ENCODE measurements at regions not wholly inside any gene's neighbourhood (a gene's known extent, or its start where the extent isn't known, plus 50 kb on each side); places are given as distances from the start of the nearest gene placed in this dataset.

GRCh38 chr6:148086843-148087242 is 255.8 kb upstream of the SASH1 start:
- TF ChIP-seq POLR2AphosphoS5 (IDR thresholded peaks at IDR 0.05) = no peak
- TF ChIP-seq, protein P1, sequence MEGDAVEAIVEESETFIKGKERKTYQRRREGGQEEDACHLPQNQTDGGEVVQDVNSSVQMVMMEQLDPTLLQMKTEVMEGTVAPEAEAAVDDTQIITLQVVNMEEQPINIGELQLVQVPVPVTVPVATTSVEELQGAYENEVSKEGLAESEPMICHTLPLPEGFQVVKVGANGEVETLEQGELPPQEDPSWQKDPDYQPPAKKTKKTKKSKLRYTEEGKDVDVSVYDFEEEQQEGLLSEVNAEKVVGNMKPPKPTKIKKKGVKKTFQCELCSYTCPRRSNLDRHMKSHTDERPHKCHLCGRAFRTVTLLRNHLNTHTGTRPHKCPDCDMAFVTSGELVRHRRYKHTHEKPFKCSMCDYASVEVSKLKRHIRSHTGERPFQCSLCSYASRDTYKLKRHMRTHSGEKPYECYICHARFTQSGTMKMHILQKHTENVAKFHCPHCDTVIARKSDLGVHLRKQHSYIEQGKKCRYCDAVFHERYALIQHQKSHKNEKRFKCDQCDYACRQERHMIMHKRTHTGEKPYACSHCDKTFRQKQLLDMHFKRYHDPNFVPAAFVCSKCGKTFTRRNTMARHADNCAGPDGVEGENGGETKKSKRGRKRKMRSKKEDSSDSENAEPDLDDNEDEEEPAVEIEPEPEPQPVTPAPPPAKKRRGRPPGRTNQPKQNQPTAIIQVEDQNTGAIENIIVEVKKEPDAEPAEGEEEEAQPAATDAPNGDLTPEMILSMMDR (IDR thresholded peaks at IDR 0.05) = no peak

Measured in breast epithelium (tissue), 3 donors.